Upper lobe of left lung (tissue), 6 donors: ENCODE measurements at regions not wholly inside any gene's neighbourhood (a gene's known extent, or its start where the extent isn't known, plus 50 kb on each side); places are given as distances from the start of the nearest gene placed in this dataset.
"Not testable (repeated sequence)": the region's sequence is repeated elsewhere in the genome, so short reads cannot be mapped to it uniquely, and the experiment has no call there.

Source experiments
- ATAC-seq, 2 donors: fragments of 200-7000 bp; cut with Tn5 transposase; one replicate each; pipeline ENCODE4 v1.9.1; 2022; ENCODE audit warnings: mild to moderate bottlenecking in 2 of 2, moderate library complexity in 2 of 2; ENCODE audit not compliant: low FRiP score in 2 of 2
- DNase-seq, 2 donors: peaks; one replicate each; pipeline ENCODE4 v3.0.0-alpha.2; 2019 to 2020
- H3K27ac ChIP-seq, 4 donors: fragments of 200-600 bp; sonication (generic); one replicate each; pipeline ENCODE4 v1.5.1; 2016 to 2019
- H3K27me3 ChIP-seq, 4 donors: fragments of 200-600 bp; sonication (generic); one replicate each; pipeline ENCODE4 v1.5.1; 2017 to 2019
- H3K36me3 ChIP-seq, 4 donors: fragments of 200-600 bp; sonication (generic); one replicate each; pipeline ENCODE4 v1.5.1; 2016 to 2019
- H3K4me1 ChIP-seq, 4 donors: fragments of 200-600 bp; sonication (generic); one replicate each; pipeline ENCODE4 v1.5.1; 2018 to 2019
- H3K4me3 ChIP-seq, 4 donors: fragments of 200-600 bp; sonication (generic); one replicate each; pipeline ENCODE4 v1.5.1; 2017 to 2019; ENCODE audit warnings: mild to moderate bottlenecking in 2 of 4, moderate library complexity in 1 of 4
- H3K9me3 ChIP-seq, 4 donors: fragments of 200-600 bp; sonication (generic); one replicate each; pipeline ENCODE4 v1.5.1; 2018 to 2019
- CTCF ChIP-seq, 6 experiments: fragments of 450-650 bp in 4 of 6; fragments of 200-600 bp in 2 of 6; sonication (generic) in 2 of 6; IDR thresholded peaks; one replicate each; pipeline ENCODE4 v1.5.1; 2016 to 2019; ENCODE audit warnings: antibody characterized with exemption in 6 of 6
- EP300 ChIP-seq, 4 donors: sonication (generic); formaldehyde crosslinking; IDR thresholded peaks; one replicate each; pipeline ENCODE4 v1.5.1; 2017; ENCODE audit warnings: antibody characterized with exemption in 4 of 4, control low read depth in 2 of 4
- POLR2A ChIP-seq, 4 donors: fragments of 450-650 bp; IDR thresholded peaks; one replicate each; pipeline ENCODE4 v1.5.1; 2016 to 2017; ENCODE audit warnings: antibody characterized with exemption in 4 of 4, mild to moderate bottlenecking in 2 of 4
- POLR2AphosphoS5 ChIP-seq, 2 donors: sonication (generic); formaldehyde crosslinking; IDR thresholded peaks; one replicate each; pipeline ENCODE4 v1.5.1; 2017; ENCODE audit warnings: antibody characterized with exemption in 2 of 2
- WGBS, 2 donors: methylation state at CpG; one replicate each; pipeline ENCODE4 v1.1.5; 2017 to 2018; 5-methylcytosine and 5-hydroxymethylcytosine counted together
- donor health status: DM: no; HTN: no; CAD: no; lungs with moderate emphysema.
- donor health status: DM: no; HTN: yes; CAD: no; lungs with severe emphysema.

- H3K27ac ChIP-seq = no peak overlapping the region
- ATAC-seq (no peak), DNase-seq (no peak)
- no peaks in the 10 kb centered on the region for H3K27me3 ChIP-seq
- peaks cover 0 to 4% (median 0%) of the 10 kb centered on the region in 4 donors for H3K4me1 ChIP-seq
- 89 to 93% methylated on average over 4 of the region's 4 CpGs for WGBS, 2 donors
- H3K9me3 ChIP-seq = no peaks in the 10 kb centered on the region
- no peak overlapping the region for H3K4me3 ChIP-seq
- TF ChIP-seq CTCF (IDR thresholded peaks at IDR 0.05) (no peak), EP300 (IDR thresholded peaks at IDR 0.05) (no peak), POLR2AphosphoS5 (IDR thresholded peaks at IDR 0.05) (no peak)
- H3K36me3 ChIP-seq = no peaks in the 10 kb centered on the region
These were observed 122.0 kb upstream of the CCND2 start for GRCh38 chr12:4151362-4152121.

DNA sequence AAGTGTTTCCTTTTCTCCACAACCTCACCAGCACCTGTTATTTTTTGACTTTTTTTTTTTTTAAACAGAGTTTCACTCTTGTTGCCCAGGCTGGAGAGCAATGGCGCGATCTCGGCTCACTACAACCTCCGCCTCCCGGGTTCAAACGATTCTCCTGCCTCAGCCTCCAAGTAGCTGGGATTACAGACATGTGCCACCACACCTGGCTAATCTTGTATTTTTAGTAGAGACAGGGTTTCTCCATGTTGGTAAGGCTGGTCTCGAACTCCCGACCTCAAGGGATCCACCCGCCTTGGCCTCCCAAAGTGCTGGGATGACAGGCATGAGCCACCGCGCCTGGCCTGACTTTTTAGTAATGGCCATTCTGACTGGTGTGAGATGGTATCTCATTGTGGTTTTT, 123.2 kb upstream of the CCND2 start:
- not testable (repeated sequence) for H3K4me3 ChIP-seq, H3K36me3 ChIP-seq, H3K27me3 ChIP-seq, H3K27ac ChIP-seq, H3K9me3 ChIP-seq, H3K4me1 ChIP-seq, ATAC-seq, DNase-seq
- WGBS, 2 donors = 93 to 99% methylated on average over 11 of the region's 11 CpGs

DNA sequence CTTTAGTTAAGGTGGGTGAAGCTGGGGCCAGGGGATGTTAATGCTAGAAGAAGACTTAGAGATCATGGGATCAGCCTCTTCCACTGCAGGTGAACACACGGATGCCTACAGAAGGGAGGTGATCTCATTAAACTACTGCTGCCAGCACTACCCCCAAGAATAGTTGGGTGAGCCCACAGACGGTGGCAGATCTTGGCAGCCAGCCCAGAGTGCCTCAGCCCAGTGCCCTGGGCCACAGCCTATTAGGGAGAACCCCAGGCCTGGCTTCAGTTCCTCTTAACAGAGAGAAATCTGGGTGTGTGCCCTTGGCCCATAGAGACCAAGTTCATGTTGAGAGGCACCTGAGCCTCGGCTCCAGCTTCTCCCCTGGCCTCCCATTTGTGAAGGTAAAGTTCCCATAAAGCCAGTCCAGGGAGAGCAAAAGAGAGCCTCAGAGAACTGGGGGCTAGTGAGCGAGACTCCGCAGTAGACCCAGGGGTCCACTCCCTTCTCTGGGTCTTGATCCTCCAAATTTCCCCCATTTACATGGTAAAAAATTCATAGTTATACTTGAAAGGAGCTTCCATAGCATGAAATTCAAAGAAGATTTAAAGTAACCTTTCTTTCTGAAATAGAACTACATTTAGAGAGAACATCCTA, 125.0 kb upstream of the CCND2 start:
- 76% methylated on average over 3 to 5 of the region's 5 CpGs for WGBS, 2 donors
- DNase-seq = peak; percentile 65 to 66
- TF ChIP-seq POLR2A (IDR thresholded peaks at IDR 0.05) (no peak), CTCF (IDR thresholded peaks at IDR 0.05) (no peak), EP300 (IDR thresholded peaks at IDR 0.05) (no peak)
- Histone ChIP-seq H3K27ac (no peak overlapping the region), H3K27me3 (no peaks in the 10 kb centered on the region), H3K4me3 (no peak overlapping the region), H3K9me3 (no peaks in the 10 kb centered on the region), H3K4me1 (peaks cover 0 to 4% (median under 1%) of the 10 kb centered on the region in 4 donors), H3K36me3 (no peaks in the 10 kb centered on the region)
- peak; percentile 58 to 68 for ATAC-seq

GRCh38 chr12:4147031-4147481, 126.5 kb upstream of the CCND2 start:
- 50 to 58% methylated on average over 7 of the region's 7 CpGs for WGBS, 2 donors
- Histone ChIP-seq H3K27me3 (no peaks in the 10 kb centered on the region), H3K4me3 (no peak overlapping the region), H3K36me3 (no peaks in the 10 kb centered on the region), H3K4me1 (peaks cover 0 to 6% (median 4%) of the 10 kb centered on the region in 4 donors), H3K27ac (no peak overlapping the region), H3K9me3 (no peaks in the 10 kb centered on the region)
- ATAC-seq (peak in 1 of 2 donors; percentile 40), DNase-seq (no peak)
- TF ChIP-seq POLR2AphosphoS5 (IDR thresholded peaks at IDR 0.05) (no peak), EP300 (IDR thresholded peaks at IDR 0.05) (no peak), CTCF (IDR thresholded peaks at IDR 0.05) (no peak), POLR2A (IDR thresholded peaks at IDR 0.05) (no peak)

DNA sequence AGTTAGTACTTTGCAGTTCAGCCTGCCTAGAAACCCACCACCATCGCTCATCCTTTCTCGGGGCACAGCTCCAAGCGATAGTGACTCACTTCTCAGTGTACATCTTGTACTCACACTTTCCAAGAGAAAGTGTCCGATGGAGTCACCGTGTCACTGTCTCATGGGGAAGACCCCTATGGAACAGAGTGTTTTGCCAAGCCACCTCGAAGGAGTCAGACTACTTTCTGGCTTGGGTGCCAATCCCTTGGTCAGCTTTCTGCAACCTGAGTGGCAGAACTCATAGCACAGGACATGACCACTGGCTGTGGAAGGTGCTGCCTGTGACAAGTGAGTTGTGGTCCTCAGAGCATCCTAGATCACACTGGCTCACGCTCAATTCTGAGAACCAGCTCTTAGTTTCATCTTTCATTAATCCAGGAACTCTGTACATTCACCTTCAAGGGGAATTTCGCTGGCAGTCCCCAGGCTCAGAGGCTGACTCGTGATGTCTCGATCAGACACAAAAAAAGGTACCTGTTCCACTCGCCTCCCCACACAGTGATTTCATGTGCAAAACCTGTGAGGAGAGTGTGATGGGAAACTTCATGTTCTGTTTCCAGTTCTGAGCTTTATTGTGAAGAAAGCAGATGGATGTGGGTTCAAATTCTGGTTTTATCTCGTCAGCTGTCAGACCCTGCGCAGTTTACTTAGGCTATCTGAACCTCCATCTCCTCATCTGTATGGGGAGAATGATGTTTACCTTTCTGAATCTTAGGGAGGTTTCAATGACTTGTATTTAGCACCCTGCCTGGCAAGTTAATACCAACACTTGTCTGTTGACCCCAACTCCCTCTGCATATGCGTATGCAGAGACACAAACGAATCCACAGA, 127.3 kb upstream of the CCND2 start:
- H3K9me3 ChIP-seq = no peaks in the 10 kb centered on the region
- ATAC-seq (no peak), DNase-seq (no peak)
- H3K27ac ChIP-seq = no peak overlapping the region
- 80 to 81% methylated on average over 15 of the region's 15 CpGs for WGBS, 2 donors
- peaks cover 0 to 6% (median 4%) of the 10 kb centered on the region in 4 donors for H3K4me1 ChIP-seq
- TF ChIP-seq EP300 (IDR thresholded peaks at IDR 0.05) = no peak
- no peak for TF ChIP-seq CTCF (IDR thresholded peaks at IDR 0.05)
- TF ChIP-seq POLR2AphosphoS5 (IDR thresholded peaks at IDR 0.05) = no peak
- no peak for TF ChIP-seq POLR2A (IDR thresholded peaks at IDR 0.05)
- H3K27me3 ChIP-seq = no peaks in the 10 kb centered on the region
- no peaks in the 10 kb centered on the region for H3K36me3 ChIP-seq
- no peak overlapping the region for H3K4me3 ChIP-seq
